Mesenchymal stem cell (in vitro differentiated cells and primary cell): ENCODE measurements at regions not wholly inside any gene's neighbourhood (a gene's known extent, or its start where the extent isn't known, plus 50 kb on each side); places are given as distances from the start of the nearest gene placed in this dataset.

Experiments used
- DNase-seq: peaks from one replicate; pipeline ENCODE4 v3.0.0-alpha.2; 2013
- H2AFZ ChIP-seq: one replicate; pipeline ENCODE4 v1.6.1; 2013; ENCODE audit warnings: low read depth, mild to moderate bottlenecking, control low read depth, inconsistent platforms, low read length, moderate library complexity
- H2AK5ac ChIP-seq: 2 replicates; pipeline ENCODE4 v1.6.1; 2013; ENCODE audit warnings: low read length, moderate library complexity, mild to moderate bottlenecking, inconsistent platforms; ENCODE audit not compliant: severe bottlenecking
- H2BK120ac ChIP-seq: one replicate; pipeline ENCODE4 v1.6.1; 2013; ENCODE audit warnings: low read depth, mild to moderate bottlenecking, inconsistent platforms, low read length, moderate library complexity
- H2BK12ac ChIP-seq, 2 experiments: one replicate each; pipeline ENCODE4 v1.6.1; 2013; ENCODE audit warnings: inconsistent platforms in 2 of 2, low read length in 2 of 2, mild to moderate bottlenecking in 2 of 2, moderate library complexity in 2 of 2, control low read depth in 1 of 2
- H2BK15ac ChIP-seq: one replicate; pipeline ENCODE4 v1.6.1; 2013; ENCODE audit warnings: mild to moderate bottlenecking, low read depth, inconsistent platforms; ENCODE audit not compliant: poor library complexity, severe bottlenecking
- H2BK5ac ChIP-seq: 2 replicates; pipeline ENCODE4 v1.6.1; 2013; ENCODE audit warnings: low read depth, mild to moderate bottlenecking, low read length, control low read depth, inconsistent platforms; ENCODE audit not compliant: poor library complexity, severe bottlenecking
- H3K14ac ChIP-seq, 2 experiments: one replicate each; pipeline ENCODE4 v1.6.1; 2013; ENCODE audit warnings: inconsistent platforms in 2 of 2, low read length in 2 of 2, control low read depth in 1 of 2, mild to moderate bottlenecking in 1 of 2, moderate library complexity in 1 of 2
- H3K18ac ChIP-seq, 2 experiments: one replicate each; pipeline ENCODE4 v1.6.1; 2013; ENCODE audit warnings: inconsistent platforms in 2 of 2, low read length in 2 of 2, control low read depth in 1 of 2, low read depth in 1 of 2, mild to moderate bottlenecking in 1 of 2
- H3K23ac ChIP-seq, 2 experiments: one replicate each; pipeline ENCODE4 v1.6.1; 2013; ENCODE audit warnings: inconsistent platforms in 2 of 2, low read length in 2 of 2, mild to moderate bottlenecking in 2 of 2, moderate library complexity in 2 of 2, control low read depth in 1 of 2
- H3K27ac ChIP-seq: 2 replicates; pipeline ENCODE4 v1.5.1; 2013; ENCODE audit warnings: mild to moderate bottlenecking, moderate library complexity, low read length, control low read depth, inconsistent platforms; ENCODE audit not compliant: poor library complexity, severe bottlenecking
- H3K27me3 ChIP-seq, 2 experiments: 2 replicates each; pipeline versions ENCODE4 v1.6.1 to v1.7.0; 2013; ENCODE audit warnings: low read length in 2 of 2, mild to moderate bottlenecking in 2 of 2, moderate library complexity in 2 of 2, control low read depth in 1 of 2, inconsistent platforms in 1 of 2; ENCODE audit not compliant: control insufficient read depth in 1 of 2, insufficient read depth in 1 of 2
- H3K36me3 ChIP-seq, 2 experiments: 2 replicates each; pipeline versions ENCODE4 v1.6.1 to v1.7.0; 2013; ENCODE audit warnings: low read length in 2 of 2, control low read depth in 1 of 2, inconsistent platforms in 1 of 2, low read depth in 1 of 2, mild to moderate bottlenecking in 1 of 2; ENCODE audit not compliant: insufficient read depth in 2 of 2, control insufficient read depth in 1 of 2
- H3K4ac ChIP-seq, 2 experiments: one replicate each; pipeline ENCODE4 v1.6.1; 2013; ENCODE audit warnings: inconsistent platforms in 2 of 2, low read length in 2 of 2, mild to moderate bottlenecking in 2 of 2, moderate library complexity in 2 of 2, control low read depth in 1 of 2, low read depth in 1 of 2
- H3K4me1 ChIP-seq: 2 replicates; pipeline ENCODE4 v1.6.1; 2013; ENCODE audit warnings: low read depth, low read length, control low read depth; ENCODE audit not compliant: control insufficient read depth, insufficient read depth
- H3K4me2 ChIP-seq: 2 replicates; pipeline ENCODE4 v1.6.1; 2013; ENCODE audit warnings: low read length, mild to moderate bottlenecking, inconsistent platforms; ENCODE audit not compliant: poor library complexity, severe bottlenecking
- H3K4me3 ChIP-seq, 2 experiments: 2 replicates each; pipeline versions ENCODE4 v1.5.1 to v1.7.0; 2013; ENCODE audit warnings: low read length in 2 of 2, mild to moderate bottlenecking in 2 of 2, control low read depth in 1 of 2, low read depth in 1 of 2; ENCODE audit not compliant: insufficient read depth in 1 of 2
- H3K79me1 ChIP-seq: replicated peaks from 2 replicates; pipeline ENCODE4 v1.6.1; 2013; ENCODE audit warnings: mild to moderate bottlenecking, control low read depth, low read length, inconsistent platforms; ENCODE audit not compliant: poor library complexity, severe bottlenecking
- H3K9ac ChIP-seq: 2 replicates; pipeline ENCODE4 v1.7.0; 2013; ENCODE audit warnings: mild to moderate bottlenecking, low read length, moderate library complexity
- H3K9me3 ChIP-seq: 2 replicates; pipeline ENCODE4 v1.7.0; 2013; ENCODE audit warnings: mild to moderate bottlenecking, low read length; ENCODE audit not compliant: control insufficient read depth
- H4K8ac ChIP-seq: one replicate; pipeline ENCODE4 v1.6.1; 2013; ENCODE audit warnings: inconsistent platforms, mild to moderate bottlenecking, low read length, moderate library complexity
- H4K91ac ChIP-seq: one replicate; pipeline ENCODE4 v1.6.1; 2013; ENCODE audit warnings: mild to moderate bottlenecking, low read length, inconsistent platforms
- WGBS: methylation state at CpG from one replicate; pipeline ENCODE4 v1.1.7; 2013; ENCODE audit warnings: mixed read lengths; 5-methylcytosine and 5-hydroxymethylcytosine counted together

GRCh38 chr2:34475156-34475555 is 876.1 kb upstream of the FAM98A start:
- Histone ChIP-seq H3K9ac (no peak overlapping the region), H3K36me3 (no peaks in the 10 kb centered on the region), H3K27ac (no peak overlapping the region), H3K79me1 (no peaks in the 10 kb centered on the region), H3K4me3 (no peak overlapping the region), H3K27me3 (no peaks in the 10 kb centered on the region), H3K4ac (no peak overlapping the region), H2AFZ (no peak overlapping the region), H3K9me3 (no peaks in the 10 kb centered on the region), H3K18ac (no peak overlapping the region), H2BK120ac (no peak overlapping the region), H2AK5ac (no peak overlapping the region), H3K4me2 (no peak overlapping the region), H4K91ac (no peak overlapping the region), H2BK5ac (no peak overlapping the region), H2BK15ac (no peak overlapping the region), H3K23ac (no peak overlapping the region), H2BK12ac (no peak overlapping the region), H4K8ac (no peak overlapping the region), H3K14ac (no peak overlapping the region), H3K4me1 (no peaks in the 10 kb centered on the region)
- DNase-seq: no peak
- no CpG with 5 or more reads among the region's 1 CpG for WGBS

GRCh38 chr2:34474646-34475045 is 875.5 kb upstream of the FAM98A start:
- Histone ChIP-seq H2BK5ac (no peak overlapping the region), H4K8ac (no peak overlapping the region), H4K91ac (no peak overlapping the region), H3K9me3 (no peaks in the 10 kb centered on the region), H3K18ac (no peak overlapping the region), H3K4ac (no peak overlapping the region), H3K79me1 (no peaks in the 10 kb centered on the region), H3K14ac (no peak overlapping the region), H2BK15ac (no peak overlapping the region), H2BK12ac (no peak overlapping the region), H2AK5ac (no peak overlapping the region), H2AFZ (no peak overlapping the region), H3K4me2 (no peak overlapping the region), H3K9ac (no peak overlapping the region), H3K27ac (no peak overlapping the region), H3K27me3 (no peaks in the 10 kb centered on the region), H3K36me3 (no peaks in the 10 kb centered on the region), H3K4me3 (no peak overlapping the region), H2BK120ac (no peak overlapping the region), H3K23ac (no peak overlapping the region), H3K4me1 (no peaks in the 10 kb centered on the region)
- 40% methylated on average over 1 of the region's 1 CpG for WGBS
- DNase-seq: no peak

GRCh38 chr2:34447097-34447496 is 848.0 kb upstream of the FAM98A start:
- Histone ChIP-seq H2AK5ac (no peak overlapping the region), H3K23ac (no peak overlapping the region), H2BK120ac (no peak overlapping the region), H3K14ac (no peak overlapping the region), H2BK5ac (no peak overlapping the region), H2BK15ac (no peak overlapping the region), H3K79me1 (no peaks in the 10 kb centered on the region), H3K18ac (no peak overlapping the region), H4K8ac (no peak overlapping the region), H2BK12ac (no peak overlapping the region), H3K36me3 (no peaks in the 10 kb centered on the region), H3K27me3 (no peaks in the 10 kb centered on the region), H3K4ac (no peak overlapping the region), H3K9ac (no peak overlapping the region), H3K4me2 (no peak overlapping the region), H3K4me1 (no peaks in the 10 kb centered on the region), H2AFZ (no peak overlapping the region), H4K91ac (no peak overlapping the region), H3K4me3 (no peak overlapping the region), H3K9me3 (peaks cover 43% of the 10 kb centered on the region), H3K27ac (no peak overlapping the region)
- no peak for DNase-seq

- 100% methylated on average over 2 of the region's 2 CpGs for WGBS
- no peak overlapping the region for H2AFZ ChIP-seq
- no peak overlapping the region for H2BK12ac ChIP-seq
- H3K4ac ChIP-seq: no peak overlapping the region
- no peak overlapping the region for H2BK5ac ChIP-seq
- H3K79me1 ChIP-seq: no peaks in the 10 kb centered on the region
- no peak for DNase-seq
- H3K23ac ChIP-seq: no peak overlapping the region
- H3K9me3 ChIP-seq: peaks cover 39% of the 10 kb centered on the region
- no peaks in the 10 kb centered on the region for H3K36me3 ChIP-seq
- H2BK15ac ChIP-seq: no peak overlapping the region
- no peak overlapping the region for H2AK5ac ChIP-seq
- H3K14ac ChIP-seq: no peak overlapping the region
- no peak overlapping the region for H3K27ac ChIP-seq
- no peak overlapping the region for H2BK120ac ChIP-seq
- no peaks in the 10 kb centered on the region for H3K27me3 ChIP-seq
- H3K18ac ChIP-seq: no peak overlapping the region
- H3K4me2 ChIP-seq: no peak overlapping the region
- H3K9ac ChIP-seq: no peak overlapping the region
- no peak overlapping the region for H3K4me3 ChIP-seq
- H4K8ac ChIP-seq: no peak overlapping the region
- no peak overlapping the region for H4K91ac ChIP-seq
- no peaks in the 10 kb centered on the region for H3K4me1 ChIP-seq
These were observed 824.2 kb upstream of the FAM98A start for GRCh38 chr2:34423301-34423700.
